OCI-LY3 (cell line): ENCODE measurements at regions not wholly inside any gene's neighbourhood (a gene's known extent, or its start where the extent isn't known, plus 50 kb on each side); places are given as distances from the start of the nearest gene placed in this dataset.

Experiments used
- H2AFZ ChIP-seq: fragments of 200-600, 300-600 bp; shearing (Covaris generic); 2 replicates; pipeline ENCODE4 v1.6.0; 2014; ENCODE audit warnings: antibody characterized with exemption, low read depth, low read length
- H3K27ac ChIP-seq: fragments of 200-600, 300-600 bp; sonication (generic); 2 replicates; pipeline ENCODE4 v1.5.1; 2014; ENCODE audit warnings: mild to moderate bottlenecking, low read length, moderate library complexity, mixed read lengths
- H3K27me3 ChIP-seq: fragments of 200-600, 300-600 bp; sonication (generic); 2 replicates; pipeline ENCODE4 v1.6.1; 2014; ENCODE audit warnings: low read depth, low read length, mixed read lengths
- H3K36me3 ChIP-seq: fragments of 200-600, 300-600 bp; sonication (generic); replicated peaks from 2 replicates; pipeline ENCODE3; 2014; ENCODE audit warnings: low read depth, low read length, mixed read lengths
- H3K4me1 ChIP-seq: fragments of 300-600, 200-600 bp; sonication (generic); 2 replicates; pipeline ENCODE4 v1.6.1; 2014; ENCODE audit warnings: low read length, mixed read lengths
- H3K4me2 ChIP-seq: fragments of 200-600, 300-600 bp; sonication (generic); 2 replicates; pipeline ENCODE4 v1.6.1; 2014; ENCODE audit warnings: low read length, mixed read lengths
- H3K4me3 ChIP-seq: fragments of 300-600, 200-600 bp; sonication (generic); 2 replicates; pipeline ENCODE4 v1.5.1; 2014; ENCODE audit warnings: antibody characterized with exemption, mild to moderate bottlenecking, low read length, moderate library complexity
- H3K79me2 ChIP-seq: fragments of 300-600, 200-600 bp; shearing (Covaris generic); 2 replicates; pipeline ENCODE4 v1.6.1; 2014; ENCODE audit warnings: mild to moderate bottlenecking, low read length, mixed read lengths
- H3K9ac ChIP-seq: fragments of 300-600, 200-600 bp; shearing (Covaris generic); 2 replicates; pipeline ENCODE4 v1.6.0; 2014; ENCODE audit warnings: mild to moderate bottlenecking, low read length, moderate library complexity
- H3K9me3 ChIP-seq: fragments of 200-600, 300-600 bp; shearing (Covaris generic); 2 replicates; pipeline ENCODE4 v1.6.1; 2014; ENCODE audit warnings: low read length, mixed read lengths; ENCODE audit not compliant: insufficient read depth
- H4K20me1 ChIP-seq: fragments of 200-600, 300-600 bp; sonication (generic); 2 replicates; pipeline ENCODE4 v1.6.1; 2016; ENCODE audit warnings: low read length, mixed read lengths; ENCODE audit not compliant: insufficient read depth
- CTCF ChIP-seq: fragments of 200-600, 300-600 bp; sonication (generic); IDR thresholded peaks from 2 replicates; pipeline ENCODE4 v1.5.1; 2014; ENCODE audit warnings: antibody characterized with exemption, low read length, low read depth
- EZH2phosphoT487 ChIP-seq: fragments of 200-600 bp; shearing (Covaris generic); IDR thresholded peaks from 2 replicates; pipeline ENCODE4 v1.6.1; 2018; ENCODE audit warnings: antibody characterized with exemption, mixed run types, low read depth

- Histone ChIP-seq H3K4me3 (no peak overlapping the region), H3K4me1 (no peaks in the 10 kb centered on the region), H3K4me2 (no peak overlapping the region), H3K27me3 (no peaks in the 10 kb centered on the region), H2AFZ (no peak overlapping the region), H3K9ac (no peak overlapping the region), H3K79me2 (no peaks in the 10 kb centered on the region), H3K9me3 (no peaks in the 10 kb centered on the region), H3K27ac (no peak overlapping the region), H4K20me1 (no peaks in the 10 kb centered on the region), H3K36me3 (no peaks in the 10 kb centered on the region)
- no peak for TF ChIP-seq EZH2phosphoT487
- TF ChIP-seq CTCF, result no peak
These were observed 857.0 kb downstream of the SI start for GRCh38 chr3:164221297-164221696.

GRCh38 chr3:164209363-164209762, 868.9 kb downstream of the SI start:
- Histone ChIP-seq H3K4me1 (no peaks in the 10 kb centered on the region), H3K9ac (no peak overlapping the region), H3K27me3 (no peaks in the 10 kb centered on the region), H3K4me2 (no peak overlapping the region), H3K79me2 (no peaks in the 10 kb centered on the region), H2AFZ (no peak overlapping the region), H3K4me3 (no peak overlapping the region), H3K27ac (no peak overlapping the region), H3K36me3 (no peaks in the 10 kb centered on the region), H4K20me1 (no peaks in the 10 kb centered on the region), H3K9me3 (no peaks in the 10 kb centered on the region)
- no peak for TF ChIP-seq CTCF
- TF ChIP-seq EZH2phosphoT487, result no peak

- no peaks in the 10 kb centered on the region for H3K36me3 ChIP-seq
- no peaks in the 10 kb centered on the region for H3K9me3 ChIP-seq
- H3K4me3 ChIP-seq, result no peak overlapping the region
- H3K27ac ChIP-seq, result no peak overlapping the region
- no peak overlapping the region for H3K9ac ChIP-seq
- no peaks in the 10 kb centered on the region for H3K79me2 ChIP-seq
- no peak overlapping the region for H2AFZ ChIP-seq
- no peak overlapping the region for H3K4me2 ChIP-seq
- no peaks in the 10 kb centered on the region for H3K4me1 ChIP-seq
- no peaks in the 10 kb centered on the region for H3K27me3 ChIP-seq
- H4K20me1 ChIP-seq, result no peaks in the 10 kb centered on the region
- no peak for TF ChIP-seq EZH2phosphoT487
- no peak for TF ChIP-seq CTCF
These were observed 869.5 kb downstream of the SI start for GRCh38 chr3:164208821-164209220.

GRCh38 chr3:164208048-164208447, 870.2 kb downstream of the SI start:
- Histone ChIP-seq H3K9me3 (no peaks in the 10 kb centered on the region), H3K36me3 (no peaks in the 10 kb centered on the region), H3K4me2 (no peak overlapping the region), H3K79me2 (no peaks in the 10 kb centered on the region), H3K27ac (no peak overlapping the region), H3K27me3 (no peaks in the 10 kb centered on the region), H2AFZ (no peak overlapping the region), H3K9ac (no peak overlapping the region), H3K4me3 (no peak overlapping the region), H3K4me1 (no peaks in the 10 kb centered on the region), H4K20me1 (no peaks in the 10 kb centered on the region)
- TF ChIP-seq EZH2phosphoT487 (no peak), CTCF (no peak)
